ENCODE measurements at regions not wholly inside any gene's neighbourhood (a gene's known extent, or its start where the extent isn't known, plus 50 kb on each side); places are given as distances from the start of the nearest gene placed in this dataset.

DNA sequence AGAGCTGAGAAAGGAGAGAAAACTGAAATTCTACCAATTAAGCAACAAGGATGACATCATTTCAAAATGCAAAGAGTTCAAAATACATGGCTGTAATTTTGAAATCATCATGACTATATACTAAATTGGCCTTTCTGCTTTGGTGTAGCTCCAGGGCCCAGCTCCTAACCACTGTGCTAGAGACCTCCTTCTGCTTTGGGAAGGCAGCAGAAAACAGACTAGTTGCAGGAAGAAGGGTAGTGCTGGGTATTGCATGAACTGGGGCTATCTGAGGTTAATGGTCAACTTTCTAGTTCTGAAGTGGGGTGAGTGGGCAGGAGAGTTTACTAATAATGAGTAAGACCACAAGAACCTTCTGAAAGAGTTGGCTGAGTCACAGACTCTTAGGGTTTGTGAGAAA, 66.2 kb downstream of the PTGER2 start:
- H3K4me3 Mint-ChIP-seq: no peak overlapping the region
- no peaks in the 10 kb centered on the region for H3K27me3 Mint-ChIP-seq
- H3K27ac Mint-ChIP-seq: no peak overlapping the region
- no peak for DNase-seq
- H3K9me3 Mint-ChIP-seq: peaks cover 14% of the 10 kb centered on the region
- H3K36me3 Mint-ChIP-seq (ENCODE audit: low read depth): peaks cover 3% of the 10 kb centered on the region
- peak; percentile 69 for ATAC-seq
- H3K4me1 Mint-ChIP-seq: peaks cover 8% of the 10 kb centered on the region
